RPMI7951 (cell line): ENCODE measurements at regions not wholly inside any gene's neighbourhood (a gene's known extent, or its start where the extent isn't known, plus 50 kb on each side); places are given as distances from the start of the nearest gene placed in this dataset.
"Not testable (repeated sequence)": the region's sequence is repeated elsewhere in the genome, so short reads cannot be mapped to it uniquely, and the experiment has no call there.

Source experiments
- DNase-seq: peaks from one replicate; pipeline ENCODE4 v3.0.0-alpha.2; 2012; ENCODE audit warnings: low read depth

- no peak for DNase-seq
These were observed 116.5 kb downstream of the TTC6 start for GRCh38 chr14:37711831-37712475.

- DNase-seq, result not testable (repeated sequence)
These were observed 117.0 kb downstream of the TTC6 start for GRCh38 chr14:37712476-37712860.

- DNase-seq, result no peak
These were observed 117.6 kb downstream of the TTC6 start for GRCh38 chr14:37712976-37713431.

GRCh38 chr14:37720131-37720530, 124.7 kb downstream of the TTC6 start:
- no peak for DNase-seq

- DNase-seq, result no peak
These were observed 126.7 kb downstream of the TTC6 start for GRCh38 chr14:37721976-37722659.

GRCh38 chr14:37723515-37723914, 128.1 kb downstream of the TTC6 start:
- DNase-seq, result no peak

GRCh38 chr14:37726708-37727107, 131.3 kb downstream of the TTC6 start:
- DNase-seq, result no peak

- DNase-seq, result no peak
These were observed 133.8 kb downstream of the TTC6 start for GRCh38 chr14:37729218-37729617.

GRCh38 chr14:37731094-37731493, 135.7 kb downstream of the TTC6 start:
- no peak for DNase-seq

GRCh38 chr14:37745657-37746056, 150.2 kb downstream of the TTC6 start:
- DNase-seq, result no peak

GRCh38 chr14:37746140-37746832, 150.9 kb downstream of the TTC6 start:
- no peak for DNase-seq

- DNase-seq, result no peak
These were observed 158.0 kb downstream of the TTC6 start for GRCh38 chr14:37753459-37753858.

GRCh38 chr14:37760275-37760674, 164.8 kb downstream of the TTC6 start:
- not testable (repeated sequence) for DNase-seq

GRCh38 chr14:37763266-37763665, 167.8 kb downstream of the TTC6 start:
- DNase-seq, result no peak

- DNase-seq, result not testable (repeated sequence)
These were observed 176.9 kb downstream of the TTC6 start for GRCh38 chr14:37772283-37772682.

GRCh38 chr14:37776791-37777499, 181.5 kb downstream of the TTC6 start:
- no peak for DNase-seq

GRCh38 chr14:37778135-37778943, 182.9 kb downstream of the TTC6 start:
- no peak for DNase-seq

GRCh38 chr14:37779480-37779879, 184.1 kb downstream of the TTC6 start:
- DNase-seq, result no peak

- not testable (repeated sequence) for DNase-seq
These were observed 185.3 kb downstream of the TTC6 start for GRCh38 chr14:37780731-37781130.

- not testable (repeated sequence) for DNase-seq
These were observed 188.9 kb downstream of the TTC6 start for GRCh38 chr14:37784203-37784826.

- not testable (repeated sequence) for DNase-seq
These were observed 189.4 kb downstream of the TTC6 start for GRCh38 chr14:37784827-37785223.
